A549 (cell line): ENCODE measurements at regions not wholly inside any gene's neighbourhood (a gene's known extent, or its start where the extent isn't known, plus 50 kb on each side); places are given as distances from the start of the nearest gene placed in this dataset.

Source experiments
- ATAC-seq, 2 experiments: fragments of 200-7000 bp in 1 of 2; fragments of >200 bp in 1 of 2; cut with Nextera tagmentation in 1 of 2; cut with Tn5 transposase in 1 of 2; 3 replicates each; pipeline versions ENCODE4 v1.8.0 to v1.9.1; 2018 to 2020; ENCODE audit warnings: mild to moderate bottlenecking in 1 of 2, moderate library complexity in 1 of 2
- CTCF ChIA-PET: fragments of 300-600 bp; sonication (Branson Sonifier 250); formaldehyde crosslinking; extraction: SDS; loops from one replicate; lab custom pipeline; 2021; ENCODE audit warnings: antibody characterized with exemption, inconsistent platforms; lab: Yijun Ruan, JAX
- POLR2A ChIA-PET: fragments of 350-600 bp; formaldehyde crosslinking; extraction: SDS; loops from one replicate; lab custom pipeline; 2021; ENCODE audit warnings: antibody characterized with exemption, inconsistent platforms; lab: Yijun Ruan, JAX
- DNase-seq, 2 experiments: peaks; one replicate each; pipeline versions ENCODE4 v3.0.0 to v3.0.0-alpha.2; 2011 to 2016; ENCODE audit warnings: low read depth in 1 of 2, low spot score in 1 of 2
- FAIRE-seq: peaks from 2 replicates; lab custom pipeline; 2011; peaks lifted over from hg19 to GRCh38; lab: Jason Lieb, UNC
- H3K27ac ChIP-seq, 2 experiments: fragments of >200 bp; sonication (Bioruptor Twin); formaldehyde crosslinking; 3 replicates each; pipeline ENCODE4 v1.5.1; 2016 to 2017
- H3K4me1 ChIP-seq: fragments of >200 bp; sonication (Bioruptor Twin); formaldehyde crosslinking; 3 replicates; pipeline ENCODE4 v1.6.1; 2016
- H3K4me2 ChIP-seq: fragments of >200 bp; sonication (Bioruptor Twin); formaldehyde crosslinking; 3 replicates; pipeline ENCODE4 v1.6.1; 2016
- H3K4me3 ChIP-seq: fragments of >200 bp; sonication (Bioruptor Twin); formaldehyde crosslinking; 3 replicates; pipeline ENCODE4 v1.5.1; 2016
- H3K9me3 ChIP-seq: fragments of >200 bp; sonication (Bioruptor Twin); formaldehyde crosslinking; 3 replicates; pipeline ENCODE4 v1.6.1; 2016
- CBX8 ChIP-seq: fragments of 200-600 bp; sonication (generic); IDR thresholded peaks from 2 replicates; pipeline ENCODE4 v1.6.1; 2016
- EHMT2 ChIP-seq: fragments of 200-600 bp; sonication (generic); IDR thresholded peaks from 2 replicates; pipeline ENCODE4 v1.6.1; 2016; ENCODE audit warnings: antibody characterized with exemption, low read depth, mild to moderate bottlenecking, moderate library complexity
- FOSB ChIP-seq: fragments of 250-450 bp; sonication (Bioruptor Pico); IDR thresholded peaks from 2 replicates; pipeline ENCODE4 v1.5.0; 2020; ENCODE audit warnings: mild to moderate bottlenecking, moderate library complexity
- FOXS1 ChIP-seq: fragments of 250-450 bp; sonication (Bioruptor Pico); IDR thresholded peaks from 2 replicates; pipeline ENCODE4 v1.5.0; 2020; ENCODE audit warnings: mild to moderate bottlenecking, moderate library complexity
- HDAC2 ChIP-seq: fragments of 200-600 bp; sonication (generic); IDR thresholded peaks from 2 replicates; pipeline ENCODE4 v1.6.1; 2016
- HOXB13 ChIP-seq: fragments of 250-450 bp; sonication (Bioruptor Pico); IDR thresholded peaks from 2 replicates; pipeline ENCODE4 v1.5.0; 2020; ENCODE audit warnings: low read depth, mild to moderate bottlenecking, moderate library complexity
- PHF8 ChIP-seq: fragments of 200-600 bp; sonication (generic); IDR thresholded peaks from 2 replicates; pipeline ENCODE4 v1.6.1; 2016; ENCODE audit warnings: low read depth, mild to moderate bottlenecking, antibody characterized with exemption, moderate library complexity, borderline replicate concordance
- POLR2AphosphoS2 ChIP-seq: conservative IDR thresholded peaks from 2 replicates; pipeline ENCODE4 v1.6.1; 2012; ENCODE audit warnings: low read length, improper control_type of control experiment, inconsistent platforms
- RNF2 ChIP-seq: fragments of 200-600 bp; sonication (generic); IDR thresholded peaks from 2 replicates; pipeline ENCODE4 v1.6.1; 2016; ENCODE audit warnings: low read depth, mild to moderate bottlenecking, antibody characterized with exemption, moderate library complexity, borderline replicate concordance
- TP53 ChIP-seq: fragments of 250-450 bp; sonication (Bioruptor Pico); IDR thresholded peaks from 2 replicates; pipeline ENCODE4 v1.5.0; 2021; ENCODE audit warnings: mild to moderate bottlenecking, moderate library complexity
- ZFP36 ChIP-seq: fragments of 450-650 bp; IDR thresholded peaks from 2 replicates; pipeline ENCODE4 v1.6.1; 2014; ENCODE audit warnings: borderline replicate concordance; ENCODE audit not compliant: partially characterized antibody
- WGBS: methylation state at CpG from one replicate; pipeline ENCODE4 v1.1.6; 2017; ENCODE audit errors: missing lambda C conversion rate; 5-methylcytosine and 5-hydroxymethylcytosine counted together
- TF ChIP-seq, protein P1 (sequence below): fragments of >200 bp; sonication (Bioruptor Twin); formaldehyde crosslinking; IDR thresholded peaks from 2 replicates; pipeline ENCODE4 v1.6.1; 2016
- TF ChIP-seq, protein P2 (sequence below): fragments of 150-350 bp; IDR thresholded peaks from 2 replicates; pipeline ENCODE4 v1.6.1; 2014; ENCODE audit warnings: low read depth, mild to moderate bottlenecking, low read length
- TF ChIP-seq, protein P3 (sequence below): fragments of 250-450 bp; sonication (Bioruptor Pico); IDR thresholded peaks from 2 replicates; pipeline ENCODE4 v1.5.0; 2021; ENCODE audit warnings: mild to moderate bottlenecking, moderate library complexity, borderline replicate concordance
- TF ChIP-seq, protein P4 (sequence below): IDR thresholded peaks from 2 replicates; pipeline ENCODE4 v1.6.1; 2012; ENCODE audit warnings: low read depth, borderline replicate concordance
- TF ChIP-seq, protein P5 (sequence below): fragments of 250-450 bp; sonication (Bioruptor Pico); IDR thresholded peaks from 2 replicates; pipeline ENCODE4 v1.5.0; 2020; ENCODE audit warnings: low read depth, mild to moderate bottlenecking, moderate library complexity

DNA sequence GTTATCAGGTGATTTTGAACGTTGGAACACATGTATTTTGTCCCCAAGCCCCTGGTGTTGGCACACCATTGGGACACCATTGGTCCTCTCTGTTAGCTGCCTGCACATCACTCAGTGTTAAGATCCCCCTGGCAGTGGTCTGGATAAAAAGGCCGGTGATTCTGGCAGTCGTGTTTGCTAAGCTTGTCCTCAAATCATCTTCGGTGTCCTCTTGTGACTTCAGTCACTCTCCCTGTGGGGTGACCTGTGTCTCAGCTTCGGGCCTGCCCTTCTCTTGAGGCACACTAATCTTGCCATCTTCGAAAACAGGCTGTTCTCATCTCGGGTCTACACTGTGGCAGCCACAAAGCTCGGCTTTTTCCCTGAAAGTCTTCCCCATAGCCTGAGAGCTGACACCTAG lies 127.1 kb downstream of the ZIC5 start:
- H3K4me3 ChIP-seq, result no peak overlapping the region
- CTCF ChIA-PET, result no interaction called here
- DNase-seq (no peak), ATAC-seq (no peak), FAIRE-seq (no peak)
- no peak overlapping the region for H3K4me2 ChIP-seq
- POLR2A ChIA-PET, result no interaction called here
- H3K9me3 ChIP-seq, result no peaks in the 10 kb centered on the region
- no peaks in the 10 kb centered on the region for H3K4me1 ChIP-seq
- no peak overlapping the region for H3K27ac ChIP-seq
- TF ChIP-seq HOXB13 (CRISPR knock-in tag) (no peak), RNF2 (no peak), PHF8 (no peak), CBX8 (no peak), HDAC2 (no peak), ZFP36 (no peak), FOXS1 (CRISPR knock-in tag) (no peak), TP53 (CRISPR knock-in tag) (no peak)
- WGBS, result 43% methylated on average over 8 of the region's 8 CpGs

DNA sequence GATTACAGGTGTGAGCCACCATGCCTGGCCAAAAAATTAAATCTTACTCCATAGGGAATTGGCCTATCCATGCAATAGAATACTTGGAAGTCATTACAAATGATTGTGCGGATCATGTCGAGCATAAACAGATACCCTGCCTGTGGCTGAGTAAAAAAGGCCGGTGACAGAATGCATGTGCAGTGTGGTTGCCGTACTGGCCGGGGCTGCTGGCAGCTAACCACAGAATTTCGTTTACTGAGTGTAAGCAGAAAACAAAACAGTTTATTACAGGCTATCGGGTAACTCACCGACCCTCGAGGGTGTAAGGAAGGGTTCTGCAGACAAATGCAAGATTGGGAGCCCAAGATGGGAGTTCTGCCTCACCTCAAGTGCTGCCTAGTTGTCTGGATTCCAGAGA lies 127.7 kb downstream of the ZIC5 start:
- Histone ChIP-seq H3K27ac (no peak overlapping the region), H3K4me1 (no peaks in the 10 kb centered on the region), H3K4me2 (no peak overlapping the region), H3K9me3 (no peaks in the 10 kb centered on the region), H3K4me3 (no peak overlapping the region)
- ATAC-seq, result no peak
- CTCF ChIA-PET, result no interaction called here
- DNase-seq, result no peak
- no peak for FAIRE-seq
- 72% methylated on average over 9 of the region's 9 CpGs for WGBS
- TF ChIP-seq, protein P1, sequence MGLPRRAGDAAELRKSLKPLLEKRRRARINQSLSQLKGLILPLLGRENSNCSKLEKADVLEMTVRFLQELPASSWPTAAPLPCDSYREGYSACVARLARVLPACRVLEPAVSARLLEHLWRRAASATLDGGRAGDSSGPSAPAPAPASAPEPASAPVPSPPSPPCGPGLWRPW, result no peak
- TF ChIP-seq, protein P2, sequence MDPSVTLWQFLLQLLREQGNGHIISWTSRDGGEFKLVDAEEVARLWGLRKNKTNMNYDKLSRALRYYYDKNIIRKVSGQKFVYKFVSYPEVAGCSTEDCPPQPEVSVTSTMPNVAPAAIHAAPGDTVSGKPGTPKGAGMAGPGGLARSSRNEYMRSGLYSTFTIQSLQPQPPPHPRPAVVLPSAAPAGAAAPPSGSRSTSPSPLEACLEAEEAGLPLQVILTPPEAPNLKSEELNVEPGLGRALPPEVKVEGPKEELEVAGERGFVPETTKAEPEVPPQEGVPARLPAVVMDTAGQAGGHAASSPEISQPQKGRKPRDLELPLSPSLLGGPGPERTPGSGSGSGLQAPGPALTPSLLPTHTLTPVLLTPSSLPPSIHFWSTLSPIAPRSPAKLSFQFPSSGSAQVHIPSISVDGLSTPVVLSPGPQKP, result no peak
- TF ChIP-seq POLR2AphosphoS2 (no peak), FOSB (CRISPR knock-in tag) (no peak), RNF2 (no peak), EHMT2 (no peak)
- TF ChIP-seq, protein P3, sequence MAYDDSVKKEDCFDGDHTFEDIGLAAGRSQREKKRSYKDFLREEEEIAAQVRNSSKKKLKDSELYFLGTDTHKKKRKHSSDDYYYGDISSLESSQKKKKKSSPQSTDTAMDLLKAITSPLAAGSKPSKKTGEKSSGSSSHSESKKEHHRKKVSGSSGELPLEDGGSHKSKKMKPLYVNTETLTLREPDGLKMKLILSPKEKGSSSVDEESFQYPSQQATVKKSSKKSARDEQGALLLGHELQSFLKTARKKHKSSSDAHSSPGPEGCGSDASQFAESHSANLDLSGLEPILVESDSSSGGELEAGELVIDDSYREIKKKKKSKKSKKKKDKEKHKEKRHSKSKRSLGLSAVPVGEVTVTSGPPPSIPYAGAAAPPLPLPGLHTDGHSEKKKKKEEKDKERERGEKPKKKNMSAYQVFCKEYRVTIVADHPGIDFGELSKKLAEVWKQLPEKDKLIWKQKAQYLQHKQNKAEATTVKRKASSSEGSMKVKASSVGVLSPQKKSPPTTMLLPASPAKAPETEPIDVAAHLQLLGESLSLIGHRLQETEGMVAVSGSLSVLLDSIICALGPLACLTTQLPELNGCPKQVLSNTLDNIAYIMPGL (CRISPR knock-in tag), result no peak
- TF ChIP-seq, protein P4, sequence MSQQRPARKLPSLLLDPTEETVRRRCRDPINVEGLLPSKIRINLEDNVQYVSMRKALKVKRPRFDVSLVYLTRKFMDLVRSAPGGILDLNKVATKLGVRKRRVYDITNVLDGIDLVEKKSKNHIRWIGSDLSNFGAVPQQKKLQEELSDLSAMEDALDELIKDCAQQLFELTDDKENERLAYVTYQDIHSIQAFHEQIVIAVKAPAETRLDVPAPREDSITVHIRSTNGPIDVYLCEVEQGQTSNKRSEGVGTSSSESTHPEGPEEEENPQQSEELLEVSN, result no peak
- POLR2A ChIA-PET, result no interaction called here

DNA sequence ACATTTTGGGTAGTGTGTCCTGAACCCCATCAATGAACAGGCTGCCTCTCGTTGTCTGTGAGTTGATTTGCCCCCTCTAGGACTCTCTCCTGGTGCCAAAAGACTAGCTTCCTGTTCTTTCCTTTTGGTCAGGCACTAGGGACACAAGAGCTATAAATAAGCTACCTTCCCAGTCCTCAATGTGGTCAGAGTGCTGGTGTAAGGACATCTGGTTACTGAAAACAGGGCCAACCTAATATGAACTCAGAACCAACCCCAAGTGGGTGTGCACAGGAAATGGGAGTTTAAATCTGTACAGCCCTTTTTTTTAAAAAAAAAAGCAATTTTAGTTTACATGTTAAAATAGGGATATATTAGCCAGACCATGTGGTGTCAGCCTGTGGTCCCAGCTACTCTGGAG lies 129.2 kb downstream of the ZIC5 start:
- WGBS, result 13% methylated on average over 1 of the region's 1 CpG
- no peak overlapping the region for H3K4me3 ChIP-seq
- no peaks in the 10 kb centered on the region for H3K9me3 ChIP-seq
- TF ChIP-seq, protein P5, sequence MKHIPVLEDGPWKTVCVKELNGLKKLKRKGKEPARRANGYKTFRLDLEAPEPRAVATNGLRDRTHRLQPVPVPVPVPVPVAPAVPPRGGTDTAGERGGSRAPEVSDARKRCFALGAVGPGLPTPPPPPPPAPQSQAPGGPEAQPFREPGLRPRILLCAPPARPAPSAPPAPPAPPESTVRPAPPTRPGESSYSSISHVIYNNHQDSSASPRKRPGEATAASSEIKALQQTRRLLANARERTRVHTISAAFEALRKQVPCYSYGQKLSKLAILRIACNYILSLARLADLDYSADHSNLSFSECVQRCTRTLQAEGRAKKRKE (CRISPR knock-in tag), result no peak
- no peak overlapping the region for H3K27ac ChIP-seq
- ChIA-PET POLR2A (no interaction called here), CTCF (no interaction called here)
- ATAC-seq (no peak), FAIRE-seq (no peak), DNase-seq (no peak)
- no peak overlapping the region for H3K4me2 ChIP-seq
- no peaks in the 10 kb centered on the region for H3K4me1 ChIP-seq
